ENCODE measurements at regions not wholly inside any gene's neighbourhood (a gene's known extent, or its start where the extent isn't known, plus 50 kb on each side); places are given as distances from the start of the nearest gene placed in this dataset.

DNA sequence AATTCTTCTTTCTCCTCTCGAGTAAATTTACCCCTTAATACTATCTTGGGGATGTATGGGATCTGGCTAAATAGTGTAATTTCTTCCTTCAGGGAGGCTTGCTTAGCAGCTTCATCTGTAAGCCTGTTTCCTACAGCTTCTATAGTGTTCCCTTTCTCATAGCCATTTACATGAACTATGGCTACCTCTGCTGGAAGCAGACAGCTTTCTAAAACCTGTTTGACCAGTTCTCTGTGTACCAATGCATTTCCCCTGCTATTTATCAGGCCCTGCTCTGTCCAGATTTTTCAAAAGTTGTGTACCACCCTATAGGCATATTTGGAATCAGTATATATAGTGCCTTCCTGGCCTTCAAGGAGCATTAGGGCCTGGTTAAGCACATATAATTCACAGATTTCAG is 113.6 kb upstream of the PCDH9 start:
- ATAC-seq (ENCODE audit: low read depth) (no peak), DNase-seq (no peak)
- Mint-ChIP-seq H3K27me3 (no peaks in the 10 kb centered on the region), H3K9me3 (no peaks in the 10 kb centered on the region), H3K27ac (no peak overlapping the region), H3K36me3 (ENCODE audit: low read depth) (no peaks in the 10 kb centered on the region), H3K4me1 (no peaks in the 10 kb centered on the region), H3K4me3 (no peak overlapping the region)
- TF ChIP-seq, protein P1, sequence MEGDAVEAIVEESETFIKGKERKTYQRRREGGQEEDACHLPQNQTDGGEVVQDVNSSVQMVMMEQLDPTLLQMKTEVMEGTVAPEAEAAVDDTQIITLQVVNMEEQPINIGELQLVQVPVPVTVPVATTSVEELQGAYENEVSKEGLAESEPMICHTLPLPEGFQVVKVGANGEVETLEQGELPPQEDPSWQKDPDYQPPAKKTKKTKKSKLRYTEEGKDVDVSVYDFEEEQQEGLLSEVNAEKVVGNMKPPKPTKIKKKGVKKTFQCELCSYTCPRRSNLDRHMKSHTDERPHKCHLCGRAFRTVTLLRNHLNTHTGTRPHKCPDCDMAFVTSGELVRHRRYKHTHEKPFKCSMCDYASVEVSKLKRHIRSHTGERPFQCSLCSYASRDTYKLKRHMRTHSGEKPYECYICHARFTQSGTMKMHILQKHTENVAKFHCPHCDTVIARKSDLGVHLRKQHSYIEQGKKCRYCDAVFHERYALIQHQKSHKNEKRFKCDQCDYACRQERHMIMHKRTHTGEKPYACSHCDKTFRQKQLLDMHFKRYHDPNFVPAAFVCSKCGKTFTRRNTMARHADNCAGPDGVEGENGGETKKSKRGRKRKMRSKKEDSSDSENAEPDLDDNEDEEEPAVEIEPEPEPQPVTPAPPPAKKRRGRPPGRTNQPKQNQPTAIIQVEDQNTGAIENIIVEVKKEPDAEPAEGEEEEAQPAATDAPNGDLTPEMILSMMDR (IDR thresholded peaks at IDR 0.05) = no peak
- ChIA-PET POLR2A (no interaction called here), CTCF (no interaction called here)
- intact Hi-C loops (cut with micrococcal nuclease) = no loop called here

DNA sequence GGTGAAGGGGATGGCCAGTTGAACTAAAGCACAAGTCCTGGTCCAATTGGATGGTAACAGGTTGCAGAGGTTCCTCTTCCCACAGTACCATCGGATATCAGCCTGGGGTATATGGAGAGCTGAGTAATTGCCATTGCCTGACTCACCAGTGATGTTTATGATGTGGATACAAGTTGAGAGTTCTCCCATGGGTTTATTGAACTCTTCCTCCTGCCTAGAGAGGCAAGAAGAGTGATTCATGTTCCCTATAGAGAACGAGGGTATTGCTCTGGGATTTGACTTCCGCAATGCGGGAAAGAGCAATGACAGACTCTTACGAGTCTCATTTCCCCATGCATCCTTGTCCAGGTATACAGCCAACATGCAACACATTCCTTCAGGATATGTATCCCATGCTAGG is 111.3 kb upstream of the PCDH9 start:
- TF ChIP-seq, protein P1 (IDR thresholded peaks at IDR 0.05) = no peak
- ChIA-PET POLR2A (no interaction called here), CTCF (no interaction called here)
- DNase-seq (no peak), ATAC-seq (ENCODE audit: low read depth) (no peak)
- Mint-ChIP-seq H3K4me3 (no peak overlapping the region), H3K9me3 (peaks cover 4% of the 10 kb centered on the region), H3K36me3 (ENCODE audit: low read depth) (no peaks in the 10 kb centered on the region), H3K27ac (no peak overlapping the region), H3K27me3 (no peaks in the 10 kb centered on the region), H3K4me1 (no peaks in the 10 kb centered on the region)
- intact Hi-C loops (cut with micrococcal nuclease) = no loop called here

DNA sequence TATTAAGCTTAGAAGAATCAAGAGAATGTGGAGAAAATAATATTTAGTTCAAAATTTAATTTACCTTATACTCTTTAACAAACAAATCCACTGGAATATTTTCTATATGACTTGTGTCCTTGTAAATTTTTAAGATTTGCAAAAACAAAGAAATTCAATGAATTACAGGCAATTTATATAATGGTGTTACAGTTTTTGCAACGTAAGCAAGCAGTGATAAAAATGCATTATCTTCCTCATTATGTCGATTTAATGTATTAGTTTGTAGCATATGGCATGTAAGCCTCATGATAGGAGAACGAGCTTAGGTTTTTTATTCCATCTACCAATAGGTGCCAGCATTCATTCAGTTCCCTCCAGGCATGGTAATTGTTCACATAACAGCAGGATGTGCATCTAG is 100.0 kb upstream of the PCDH9 start:
- H3K27ac Mint-ChIP-seq = no peak overlapping the region
- intact Hi-C loops (cut with micrococcal nuclease) = no loop called here
- H3K27me3 Mint-ChIP-seq = no peaks in the 10 kb centered on the region
- ChIA-PET CTCF (no interaction called here), POLR2A (no interaction called here)
- TF ChIP-seq, protein P1 (IDR thresholded peaks at IDR 0.05) = no peak
- H3K36me3 Mint-ChIP-seq (ENCODE audit: low read depth) = no peaks in the 10 kb centered on the region
- ATAC-seq (ENCODE audit: low read depth) (no peak), DNase-seq (no peak)
- no peaks in the 10 kb centered on the region for H3K4me1 Mint-ChIP-seq
- no peaks in the 10 kb centered on the region for H3K9me3 Mint-ChIP-seq
- no peak overlapping the region for H3K4me3 Mint-ChIP-seq

DNA sequence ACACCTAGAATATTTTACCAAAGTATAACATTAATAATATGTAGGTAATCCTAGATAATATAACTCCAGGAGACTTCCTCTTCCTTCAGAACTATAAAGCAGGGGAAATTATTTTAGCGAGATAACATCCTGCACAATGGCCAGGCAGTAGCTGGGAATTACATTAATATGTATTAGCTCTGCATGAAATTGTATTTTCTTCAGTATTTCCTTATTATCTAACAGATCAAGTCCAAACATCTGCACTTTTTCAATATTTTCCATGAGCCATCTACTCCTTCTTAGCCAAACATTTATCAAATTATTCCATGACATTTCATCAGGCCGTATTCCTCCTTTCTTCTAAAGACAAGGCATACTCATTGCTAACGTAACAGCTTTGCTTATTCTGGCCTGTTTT is 98.8 kb upstream of the PCDH9 start:
- no peaks in the 10 kb centered on the region for H3K36me3 Mint-ChIP-seq (ENCODE audit: low read depth)
- intact Hi-C loops (cut with micrococcal nuclease) = no loop called here
- ChIA-PET POLR2A (no interaction called here), CTCF (no interaction called here)
- H3K27me3 Mint-ChIP-seq = no peaks in the 10 kb centered on the region
- TF ChIP-seq, protein P1 (IDR thresholded peaks at IDR 0.05) = no peak
- DNase-seq (no peak), ATAC-seq (ENCODE audit: low read depth) (no peak)
- H3K9me3 Mint-ChIP-seq = no peaks in the 10 kb centered on the region
- H3K27ac Mint-ChIP-seq = no peak overlapping the region
- H3K4me1 Mint-ChIP-seq = no peaks in the 10 kb centered on the region
- H3K4me3 Mint-ChIP-seq = no peak overlapping the region

DNA sequence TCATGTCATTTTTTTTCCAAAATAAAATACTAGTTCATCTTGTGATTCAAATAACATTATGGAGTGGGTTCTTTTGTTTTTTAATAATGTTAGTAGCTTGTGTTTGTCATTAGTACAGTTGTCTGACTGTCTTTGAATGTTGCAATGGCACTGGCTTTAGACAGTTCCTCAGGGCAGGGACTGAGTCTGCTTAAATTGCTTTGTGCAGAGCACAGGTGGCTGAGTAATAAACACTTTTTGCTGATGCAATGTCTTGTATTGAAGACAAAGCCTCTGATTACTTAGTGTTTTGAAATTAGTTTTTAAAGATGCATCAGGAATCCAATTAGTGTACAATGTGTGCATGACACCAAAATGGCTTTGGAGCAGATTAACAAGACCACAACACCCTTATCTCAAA is 88.7 kb upstream of the PCDH9 start:
- ChIA-PET POLR2A (no interaction called here), CTCF (no interaction called here)
- Mint-ChIP-seq H3K4me3 (no peak overlapping the region), H3K9me3 (no peaks in the 10 kb centered on the region), H3K27ac (no peak overlapping the region), H3K36me3 (ENCODE audit: low read depth) (no peaks in the 10 kb centered on the region), H3K27me3 (no peaks in the 10 kb centered on the region), H3K4me1 (no peaks in the 10 kb centered on the region)
- TF ChIP-seq, protein P1 (IDR thresholded peaks at IDR 0.05) = no peak
- no peak for ATAC-seq (ENCODE audit: low read depth)
- no peak for DNase-seq
- intact Hi-C loops (cut with micrococcal nuclease) = no loop called here

Measured in activated B cell treated with CpG ODN at 0.5 μM for 24 hours (primary cell).